ENCODE measurements at regions not wholly inside any gene's neighbourhood (a gene's known extent, or its start where the extent isn't known, plus 50 kb on each side); places are given as distances from the start of the nearest gene placed in this dataset.

DNA sequence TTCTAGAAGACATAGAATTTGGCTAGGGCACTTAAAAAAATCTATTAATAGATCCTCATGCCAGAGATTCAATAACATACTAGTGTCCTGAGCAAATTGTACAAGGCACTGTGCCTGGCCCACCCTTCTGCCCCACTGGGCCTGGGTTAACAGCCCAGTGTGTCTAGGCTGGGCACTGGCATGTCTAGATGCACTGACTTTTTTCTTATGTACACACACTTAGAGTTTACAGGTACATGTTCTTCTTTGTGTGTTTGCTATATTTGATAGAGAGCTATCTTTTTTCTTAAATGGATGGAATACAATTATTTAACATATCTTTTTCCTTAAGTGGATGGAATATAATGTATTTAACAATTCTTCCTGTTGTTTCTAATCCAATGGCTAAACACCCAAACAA, 241.5 kb downstream of the AUH start:
- peaks cover 9 to 10% of the 10 kb centered on the region in 2 donors for H3K27me3 Mint-ChIP-seq (ENCODE audit: low read depth in 2 of 2)
- DNase-seq (no peak), ATAC-seq (no peak)
- no peaks in the 10 kb centered on the region for H3K9me3 ChIP-seq (ENCODE audit: control insufficient read depth, insufficient read depth, low read length)
- no peak overlapping the region for H3K4me3 Mint-ChIP-seq
- intact Hi-C loops (cut with micrococcal nuclease) = no loop called here
- H3K9me3 Mint-ChIP-seq = peaks cover 0 to 3% of the 10 kb centered on the region in 2 donors
- no peaks in the 10 kb centered on the region for H3K36me3 ChIP-seq (ENCODE audit: control insufficient read depth, insufficient read depth, low read length)
- H3K36me3 Mint-ChIP-seq = no peaks in the 10 kb centered on the region
- H3K27ac ChIP-seq (ENCODE audit: low read length) = no peak overlapping the region
- H3K27me3 ChIP-seq (ENCODE audit: control insufficient read depth, insufficient read depth, low read length) = no peaks in the 10 kb centered on the region
- TF ChIP-seq, protein P1, sequence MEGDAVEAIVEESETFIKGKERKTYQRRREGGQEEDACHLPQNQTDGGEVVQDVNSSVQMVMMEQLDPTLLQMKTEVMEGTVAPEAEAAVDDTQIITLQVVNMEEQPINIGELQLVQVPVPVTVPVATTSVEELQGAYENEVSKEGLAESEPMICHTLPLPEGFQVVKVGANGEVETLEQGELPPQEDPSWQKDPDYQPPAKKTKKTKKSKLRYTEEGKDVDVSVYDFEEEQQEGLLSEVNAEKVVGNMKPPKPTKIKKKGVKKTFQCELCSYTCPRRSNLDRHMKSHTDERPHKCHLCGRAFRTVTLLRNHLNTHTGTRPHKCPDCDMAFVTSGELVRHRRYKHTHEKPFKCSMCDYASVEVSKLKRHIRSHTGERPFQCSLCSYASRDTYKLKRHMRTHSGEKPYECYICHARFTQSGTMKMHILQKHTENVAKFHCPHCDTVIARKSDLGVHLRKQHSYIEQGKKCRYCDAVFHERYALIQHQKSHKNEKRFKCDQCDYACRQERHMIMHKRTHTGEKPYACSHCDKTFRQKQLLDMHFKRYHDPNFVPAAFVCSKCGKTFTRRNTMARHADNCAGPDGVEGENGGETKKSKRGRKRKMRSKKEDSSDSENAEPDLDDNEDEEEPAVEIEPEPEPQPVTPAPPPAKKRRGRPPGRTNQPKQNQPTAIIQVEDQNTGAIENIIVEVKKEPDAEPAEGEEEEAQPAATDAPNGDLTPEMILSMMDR (IDR thresholded peaks at IDR 0.05) = no peak
- H3K4me1 Mint-ChIP-seq = peaks cover 10 to 16% of the 10 kb centered on the region in 2 donors
- H3K27ac Mint-ChIP-seq = no peak overlapping the region
- peaks cover 13% of the 10 kb centered on the region for H3K4me1 ChIP-seq (ENCODE audit: control insufficient read depth, insufficient read depth, low read length)
- no peak overlapping the region for H3K4me3 ChIP-seq (ENCODE audit: low read length)

DNA sequence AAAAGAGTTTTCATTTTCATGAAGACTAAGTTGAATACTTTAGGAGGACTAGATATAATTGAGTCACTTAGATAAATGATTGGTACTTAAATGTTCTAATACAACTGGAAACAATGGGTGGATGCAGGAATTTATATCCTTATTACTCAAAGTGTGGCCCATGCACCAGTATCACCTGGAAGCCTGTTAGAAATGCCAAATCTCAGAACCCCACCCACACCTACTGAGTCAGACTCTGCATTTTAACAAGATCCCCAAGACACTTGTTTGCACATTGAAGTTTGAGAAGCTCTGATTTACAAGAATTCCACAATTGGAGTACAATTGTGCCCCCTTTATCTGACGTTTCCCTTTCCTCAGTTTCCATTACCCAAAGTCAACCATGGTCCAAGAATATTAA, 239.0 kb downstream of the AUH start:
- Histone ChIP-seq H3K4me1 (ENCODE audit: control insufficient read depth, insufficient read depth, low read length) (peaks cover 8% of the 10 kb centered on the region), H3K36me3 (ENCODE audit: control insufficient read depth, insufficient read depth, low read length) (no peaks in the 10 kb centered on the region), H3K27ac (ENCODE audit: low read length) (no peak overlapping the region), H3K9me3 (ENCODE audit: control insufficient read depth, insufficient read depth, low read length) (no peaks in the 10 kb centered on the region), H3K4me3 (ENCODE audit: low read length) (no peak overlapping the region), H3K27me3 (ENCODE audit: control insufficient read depth, insufficient read depth, low read length) (no peaks in the 10 kb centered on the region)
- peaks cover 0 to 3% of the 10 kb centered on the region in 2 donors for H3K9me3 Mint-ChIP-seq
- H3K27me3 Mint-ChIP-seq (ENCODE audit: low read depth in 2 of 2) = peaks cover 8 to 10% of the 10 kb centered on the region in 2 donors
- 80% methylated on average over 1 of the region's 1 CpG for WGBS (ENCODE audit: insufficient coverage)
- TF ChIP-seq, protein P1 (IDR thresholded peaks at IDR 0.05) = no peak
- H3K4me3 Mint-ChIP-seq = no peak overlapping the region
- intact Hi-C loops (cut with micrococcal nuclease) = no loop called here
- no peaks in the 10 kb centered on the region for H3K36me3 Mint-ChIP-seq
- H3K4me1 Mint-ChIP-seq = peaks cover 9 to 15% of the 10 kb centered on the region in 2 donors
- ATAC-seq (no peak), DNase-seq (no peak)
- no peak overlapping the region for H3K27ac Mint-ChIP-seq

DNA sequence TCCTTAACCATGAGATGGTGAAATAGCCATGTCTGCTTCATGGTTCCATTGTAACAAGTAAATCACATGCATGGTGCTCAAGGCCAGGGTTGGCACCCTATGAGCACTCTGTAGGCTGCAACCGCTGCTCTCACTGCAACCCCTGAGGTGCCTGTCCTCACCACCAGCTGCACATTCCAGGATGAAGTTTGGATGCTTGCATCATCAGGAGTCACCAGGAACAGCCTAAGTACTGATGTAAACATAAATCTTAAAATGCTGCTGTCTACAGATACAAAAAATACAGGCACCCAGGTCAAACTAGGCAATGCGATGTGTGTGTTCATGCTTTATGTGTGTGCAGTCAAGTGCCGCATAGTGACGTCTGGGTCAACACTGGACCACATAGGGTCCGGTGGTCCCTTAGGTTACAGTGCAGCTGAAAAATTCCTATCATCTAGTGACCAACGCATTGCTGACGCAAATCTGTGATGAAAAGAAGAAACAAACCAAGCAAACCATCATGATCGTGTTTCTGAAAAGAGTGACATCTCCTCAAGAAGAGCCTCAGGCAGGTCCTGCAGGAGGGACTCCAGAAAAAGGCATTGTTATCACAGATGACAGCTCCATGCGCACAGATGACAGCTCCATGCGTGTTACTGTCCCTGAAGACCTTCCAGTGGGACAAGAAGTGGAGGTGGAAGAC, 234.8 kb downstream of the AUH start:
- no peaks in the 10 kb centered on the region for H3K9me3 ChIP-seq (ENCODE audit: control insufficient read depth, insufficient read depth, low read length)
- no peaks in the 10 kb centered on the region for H3K36me3 ChIP-seq (ENCODE audit: control insufficient read depth, insufficient read depth, low read length)
- Mint-ChIP-seq H3K36me3 (no peaks in the 10 kb centered on the region), H3K4me3 (no peak overlapping the region), H3K9me3 (peaks cover 0 to 3% of the 10 kb centered on the region in 2 donors), H3K27ac (no peak overlapping the region), H3K27me3 (ENCODE audit: low read depth in 2 of 2) (no peaks in the 10 kb centered on the region), H3K4me1 (peaks cover 16 to 19% of the 10 kb centered on the region in 2 donors)
- no peaks in the 10 kb centered on the region for H3K27me3 ChIP-seq (ENCODE audit: control insufficient read depth, insufficient read depth, low read length)
- TF ChIP-seq, protein P1 (IDR thresholded peaks at IDR 0.05) = no peak
- DNase-seq (no peak), ATAC-seq (no peak)
- H3K27ac ChIP-seq (ENCODE audit: low read length) = no peak overlapping the region
- H3K4me1 ChIP-seq (ENCODE audit: control insufficient read depth, insufficient read depth, low read length) = peaks cover 10% of the 10 kb centered on the region
- H3K4me3 ChIP-seq (ENCODE audit: low read length) = no peak overlapping the region
- WGBS (ENCODE audit: insufficient coverage) = 92% methylated on average over 10 of the region's 10 CpGs
- intact Hi-C loops (cut with micrococcal nuclease) = no loop called here

DNA sequence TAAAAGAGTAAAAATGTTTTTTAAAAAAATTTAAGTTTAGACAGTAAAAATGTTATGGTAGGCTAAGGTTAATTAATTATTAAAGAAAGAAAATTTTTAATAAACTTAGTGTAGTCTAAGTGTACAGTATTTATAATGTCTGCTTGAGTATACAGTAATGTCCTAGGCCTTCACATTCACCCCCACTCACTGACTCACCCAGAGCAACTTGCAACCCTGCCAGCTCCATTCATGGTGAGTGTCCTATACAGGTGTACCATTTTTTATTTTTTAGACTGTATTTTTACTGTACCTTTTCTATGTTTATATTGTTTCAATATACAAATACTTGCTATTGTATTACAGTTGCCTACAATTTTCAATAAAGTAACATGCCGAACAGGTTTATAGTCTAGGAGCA, 234.1 kb downstream of the AUH start:
- Mint-ChIP-seq H3K27ac (no peak overlapping the region), H3K27me3 (ENCODE audit: low read depth in 2 of 2) (no peaks in the 10 kb centered on the region), H3K9me3 (peaks cover 0 to 3% of the 10 kb centered on the region in 2 donors), H3K4me3 (no peak overlapping the region), H3K4me1 (peaks cover 20 to 23% of the 10 kb centered on the region in 2 donors), H3K36me3 (no peaks in the 10 kb centered on the region)
- intact Hi-C loops (cut with micrococcal nuclease) = no loop called here
- no peaks in the 10 kb centered on the region for H3K27me3 ChIP-seq (ENCODE audit: control insufficient read depth, insufficient read depth, low read length)
- ATAC-seq (no peak), DNase-seq (no peak)
- WGBS (ENCODE audit: insufficient coverage) = 89% methylated on average over 1 of the region's 1 CpG
- no peaks in the 10 kb centered on the region for H3K36me3 ChIP-seq (ENCODE audit: control insufficient read depth, insufficient read depth, low read length)
- H3K4me3 ChIP-seq (ENCODE audit: low read length) = no peak overlapping the region
- no peak overlapping the region for H3K27ac ChIP-seq (ENCODE audit: low read length)
- TF ChIP-seq, protein P1 (IDR thresholded peaks at IDR 0.05) = no peak
- no peaks in the 10 kb centered on the region for H3K9me3 ChIP-seq (ENCODE audit: control insufficient read depth, insufficient read depth, low read length)
- peaks cover 15% of the 10 kb centered on the region for H3K4me1 ChIP-seq (ENCODE audit: control insufficient read depth, insufficient read depth, low read length)
